ENCODE measurements at regions not wholly inside any gene's neighbourhood (a gene's known extent, or its start where the extent isn't known, plus 50 kb on each side); places are given as distances from the start of the nearest gene placed in this dataset.

DNA sequence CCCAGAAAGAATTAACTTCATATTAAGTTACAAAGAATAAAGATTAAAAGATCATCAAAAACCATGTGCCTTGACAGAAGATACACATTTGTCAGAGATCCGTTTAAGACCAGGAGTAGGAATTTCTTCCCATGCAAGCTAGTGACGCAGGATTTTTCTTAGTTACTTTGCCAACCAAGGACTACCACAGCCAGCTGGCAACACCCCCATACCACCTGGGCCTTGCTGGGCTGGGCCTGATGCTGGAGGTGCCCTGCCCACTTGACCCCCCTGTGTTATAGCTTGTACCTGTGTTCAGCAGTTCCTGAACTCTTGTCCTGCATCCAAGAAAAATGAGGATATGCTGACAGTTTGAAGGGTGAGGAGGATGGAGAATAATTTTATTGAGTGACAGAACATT lies 290.9 kb upstream of the SMC2 start:
- no peak overlapping the region for H2AFZ ChIP-seq
- H3K36me3 ChIP-seq (ENCODE audit: low read depth) = no peaks in the 10 kb centered on the region
- no peaks in the 10 kb centered on the region for H4K20me1 ChIP-seq (ENCODE audit: insufficient read depth)
- no peaks in the 10 kb centered on the region for H3K79me2 ChIP-seq (ENCODE audit: low read depth)
- no peak overlapping the region for H3K4me3 ChIP-seq
- peak overlapping the region; percentile 68 for H3K27ac ChIP-seq
- no peaks in the 10 kb centered on the region for H3K27me3 ChIP-seq (ENCODE audit: insufficient read depth, low read depth)
- H3F3A ChIP-seq (ENCODE audit: insufficient read depth, low read depth) = peaks cover 25% of the 10 kb centered on the region
- ChIA-PET POLR2A (ENCODE audit: unreplicated experiment) (no interaction called here), CTCF (no interaction called here)
- BruUV-seq (replicated peaks) = no TSS peak
- H3K4me2 ChIP-seq = peak overlapping the region; percentile 43; the same call in 1 of the 2 replicates
- no peaks in the 10 kb centered on the region for H3K9me2 ChIP-seq (ENCODE audit: insufficient read depth)
- H3K4me1 ChIP-seq (replicated peaks; ENCODE audit: insufficient read depth) = peaks cover 28% of the 10 kb centered on the region
- intact Hi-C loops (cut with micrococcal nuclease; ENCODE audit: unreplicated experiment) = no loop called here
- DNase-seq = no peak
- peaks cover 10% of the 10 kb centered on the region; the same call in 1 of the 2 replicates for H3K9me3 ChIP-seq (ENCODE audit: insufficient read depth, low read depth)
- no peak for TF ChIP-seq EZH2 (IDR thresholded peaks at IDR 0.05; ENCODE audit: low read depth)
- TF ChIP-seq, protein P1, sequence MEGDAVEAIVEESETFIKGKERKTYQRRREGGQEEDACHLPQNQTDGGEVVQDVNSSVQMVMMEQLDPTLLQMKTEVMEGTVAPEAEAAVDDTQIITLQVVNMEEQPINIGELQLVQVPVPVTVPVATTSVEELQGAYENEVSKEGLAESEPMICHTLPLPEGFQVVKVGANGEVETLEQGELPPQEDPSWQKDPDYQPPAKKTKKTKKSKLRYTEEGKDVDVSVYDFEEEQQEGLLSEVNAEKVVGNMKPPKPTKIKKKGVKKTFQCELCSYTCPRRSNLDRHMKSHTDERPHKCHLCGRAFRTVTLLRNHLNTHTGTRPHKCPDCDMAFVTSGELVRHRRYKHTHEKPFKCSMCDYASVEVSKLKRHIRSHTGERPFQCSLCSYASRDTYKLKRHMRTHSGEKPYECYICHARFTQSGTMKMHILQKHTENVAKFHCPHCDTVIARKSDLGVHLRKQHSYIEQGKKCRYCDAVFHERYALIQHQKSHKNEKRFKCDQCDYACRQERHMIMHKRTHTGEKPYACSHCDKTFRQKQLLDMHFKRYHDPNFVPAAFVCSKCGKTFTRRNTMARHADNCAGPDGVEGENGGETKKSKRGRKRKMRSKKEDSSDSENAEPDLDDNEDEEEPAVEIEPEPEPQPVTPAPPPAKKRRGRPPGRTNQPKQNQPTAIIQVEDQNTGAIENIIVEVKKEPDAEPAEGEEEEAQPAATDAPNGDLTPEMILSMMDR (conservative IDR thresholded peaks at IDR 0.05) = no peak

DNA sequence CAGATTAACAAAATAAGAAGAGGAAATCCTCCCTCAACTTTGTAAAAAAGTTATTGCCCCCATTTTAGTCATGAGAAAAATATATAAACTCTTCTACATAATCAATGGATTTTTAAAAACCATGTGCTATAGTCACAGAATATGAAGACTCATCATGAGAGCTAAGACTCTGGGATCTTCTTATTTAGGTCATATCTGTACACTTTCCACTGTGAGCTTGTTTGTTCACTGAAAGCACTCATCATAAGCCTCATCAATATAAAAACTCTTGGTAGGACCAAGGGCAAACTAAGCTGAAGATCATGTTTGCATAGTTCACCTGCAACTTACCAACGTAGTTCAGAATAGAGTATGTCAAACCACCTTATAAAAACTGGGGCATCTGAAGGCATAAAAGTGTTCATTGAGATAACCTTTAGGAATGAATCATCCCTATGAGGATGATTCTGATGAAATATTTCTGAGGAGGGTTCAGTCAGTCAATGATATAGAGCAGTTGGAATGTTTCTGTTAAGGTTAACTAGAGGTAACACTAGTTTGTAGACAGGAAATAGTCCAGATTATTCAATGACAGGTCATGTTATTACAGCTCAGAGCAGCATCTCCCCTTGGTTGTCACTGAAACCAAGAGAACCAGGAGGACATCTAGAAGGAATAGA lies 289.9 kb upstream of the SMC2 start:
- no peaks in the 10 kb centered on the region for H3K27me3 ChIP-seq (ENCODE audit: insufficient read depth, low read depth)
- no peaks in the 10 kb centered on the region for H3K36me3 ChIP-seq (ENCODE audit: low read depth)
- POLR2A ChIA-PET (ENCODE audit: unreplicated experiment) = interaction anchor here (0.5 to 0.7 kb wide), 4 partner anchors 15 to 1440 kb away, joined by 3 to 6 read pairs (median 4); no protein-coding TSS in a partner anchor
- H3K79me2 ChIP-seq (ENCODE audit: low read depth) = no peaks in the 10 kb centered on the region
- peaks cover 16% of the 10 kb centered on the region for H3F3A ChIP-seq (ENCODE audit: insufficient read depth, low read depth)
- peak in 1 of 2 experiments; percentile 81 for DNase-seq
- H3K9me2 ChIP-seq (ENCODE audit: insufficient read depth) = no peaks in the 10 kb centered on the region
- no peak overlapping the region for H3K4me3 ChIP-seq
- CTCF ChIA-PET = no interaction called here
- H3K27ac ChIP-seq = peak overlapping the region; percentile 68
- peaks cover 25% of the 10 kb centered on the region for H3K4me1 ChIP-seq (replicated peaks; ENCODE audit: insufficient read depth)
- no peak for TF ChIP-seq EZH2 (IDR thresholded peaks at IDR 0.05; ENCODE audit: low read depth)
- TF ChIP-seq, protein P1 (conservative IDR thresholded peaks at IDR 0.05) = no peak
- peaks cover 10% of the 10 kb centered on the region; the same call in 1 of the 2 replicates for H3K9me3 ChIP-seq (ENCODE audit: insufficient read depth, low read depth)
- H2AFZ ChIP-seq = no peak overlapping the region
- H4K20me1 ChIP-seq (ENCODE audit: insufficient read depth) = no peaks in the 10 kb centered on the region
- intact Hi-C loops (cut with micrococcal nuclease; ENCODE audit: unreplicated experiment) = no loop called here
- no TSS peak for BruUV-seq (replicated peaks)
- peak overlapping the region; percentile 43 for H3K4me2 ChIP-seq

DNA sequence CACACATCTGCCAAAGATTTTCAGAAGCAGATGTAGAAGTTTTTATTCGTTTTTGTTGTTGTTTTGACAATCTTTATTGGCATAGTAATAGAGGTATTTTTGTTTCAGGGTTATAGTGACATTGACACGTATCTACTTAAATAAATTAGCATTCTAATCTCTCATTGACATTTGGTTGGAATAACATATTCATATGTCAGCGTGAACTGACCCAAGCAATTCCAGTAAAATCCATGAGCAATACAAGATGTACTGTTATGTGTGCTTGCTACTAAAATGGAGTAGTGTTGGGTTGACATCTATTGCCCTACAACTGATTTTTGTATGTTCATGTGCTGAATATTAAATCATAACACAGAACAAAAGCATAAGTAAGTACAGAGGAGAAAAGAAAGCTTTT lies 284.4 kb upstream of the SMC2 start:
- TF ChIP-seq EZH2 (IDR thresholded peaks at IDR 0.05; ENCODE audit: low read depth) = no peak
- TF ChIP-seq, protein P1 (conservative IDR thresholded peaks at IDR 0.05) = no peak
- no TSS peak for BruUV-seq (replicated peaks)
- CTCF ChIA-PET = no interaction called here

More for the DNA sequence above, 284.4 kb upstream of the SMC2 start:
- DNase-seq = no peak
- no peaks in the 10 kb centered on the region for H3K9me2 ChIP-seq (ENCODE audit: insufficient read depth)
- no peaks in the 10 kb centered on the region for H3K9me3 ChIP-seq (ENCODE audit: insufficient read depth, low read depth)
- H3F3A ChIP-seq (ENCODE audit: insufficient read depth, low read depth) = 0 out of 2 replicates have a peak, but pooled peaks cover 1% of the 10 kb centered on the region
- intact Hi-C loops (cut with micrococcal nuclease; ENCODE audit: unreplicated experiment) = no loop called here
- no peaks in the 10 kb centered on the region for H3K27me3 ChIP-seq (ENCODE audit: insufficient read depth, low read depth)
- no peaks in the 10 kb centered on the region for H4K20me1 ChIP-seq (ENCODE audit: insufficient read depth)
- no peak overlapping the region for H3K27ac ChIP-seq
- H3K79me2 ChIP-seq (ENCODE audit: low read depth) = no peaks in the 10 kb centered on the region
- H3K4me2 ChIP-seq = no peak overlapping the region
- no peak overlapping the region for H2AFZ ChIP-seq
- POLR2A ChIA-PET (ENCODE audit: unreplicated experiment) = no interaction called here
- no peaks in the 10 kb centered on the region for H3K36me3 ChIP-seq (ENCODE audit: low read depth)
- H3K4me3 ChIP-seq = no peak overlapping the region
- H3K4me1 ChIP-seq (replicated peaks; ENCODE audit: insufficient read depth) = peaks cover 6% of the 10 kb centered on the region

Measured in PC-9 (cell line).